Natural killer cell (primary cell): ENCODE measurements at regions not wholly inside any gene's neighbourhood (a gene's known extent, or its start where the extent isn't known, plus 50 kb on each side); places are given as distances from the start of the nearest gene placed in this dataset.

Source experiments
- ATAC-seq, 3 donors: fragments of 150-1000 bp in 2 of 3; fragments of 200-7000 bp in 1 of 3; cut with Tn5 transposase; 1 replicate in 1 of 3; 2 replicates in 2 of 3; pipeline ENCODE4 v1.10.0; 2021; ENCODE audit warnings: mild to moderate bottlenecking in 2 of 3, moderate library complexity in 2 of 3
- DNase-seq, 2 donors: peaks; one replicate each; pipeline versions ENCODE4 v3.0.0 to v3.0.0-alpha.2; 2013 to 2021; ENCODE audit warnings: mixed read lengths in 1 of 2
- H3K27ac ChIP-seq: one replicate; pipeline ENCODE4 v1.5.1; 2013; ENCODE audit warnings: mild to moderate bottlenecking, low read length
- H3K27me3 ChIP-seq: one replicate; pipeline ENCODE4 v1.6.1; 2013; ENCODE audit warnings: low read length; ENCODE audit not compliant: control insufficient read depth, insufficient read depth
- H3K36me3 ChIP-seq: one replicate; pipeline ENCODE4 v1.6.1; 2013; ENCODE audit warnings: low read length; ENCODE audit not compliant: control insufficient read depth, insufficient read depth
- H3K4me1 ChIP-seq: one replicate; pipeline ENCODE4 v1.6.1; 2013; ENCODE audit warnings: low read length; ENCODE audit not compliant: control insufficient read depth, insufficient read depth
- H3K4me3 ChIP-seq: one replicate; pipeline ENCODE4 v1.5.1; 2013; ENCODE audit warnings: low read length
- H3K9me3 ChIP-seq: one replicate; pipeline ENCODE4 v1.6.1; 2013; ENCODE audit warnings: low read length; ENCODE audit not compliant: control insufficient read depth, insufficient read depth
- H3K27ac Mint-ChIP-seq, 2 donors: one replicate each; pipeline ENCODE4 v1.8.0; 2022; ENCODE audit warnings: mild to moderate bottlenecking in 2 of 2, mixed read lengths in 2 of 2, moderate library complexity in 1 of 2
- H3K27me3 Mint-ChIP-seq, 2 donors: one replicate each; pipeline ENCODE4 v1.8.0; 2022; ENCODE audit warnings: low read depth in 2 of 2, mixed read lengths in 2 of 2
- H3K36me3 Mint-ChIP-seq: one replicate; pipeline ENCODE4 v1.8.0; 2022; ENCODE audit warnings: mixed read lengths
- H3K4me1 Mint-ChIP-seq, 2 donors: one replicate each; pipeline ENCODE4 v1.8.0; 2022; ENCODE audit warnings: mixed read lengths in 2 of 2
- H3K4me3 Mint-ChIP-seq: one replicate; pipeline ENCODE4 v1.8.0; 2022; ENCODE audit warnings: mild to moderate bottlenecking, moderate library complexity, mixed read lengths
- H3K9me3 Mint-ChIP-seq, 2 donors: one replicate each; pipeline ENCODE4 v1.8.0; 2022; ENCODE audit warnings: mixed read lengths in 2 of 2
- CTCF ChIP-seq: fragments of 200-600 bp; IDR thresholded peaks from one replicate; pipeline ENCODE4 v1.8.0; 2022; ENCODE audit warnings: antibody characterized with exemption
- whole genome bisulfite sequencing: methylation state at CpG from one replicate; pipeline ENCODE4 v1.1.7; 2013; ENCODE audit warnings: missing lambda C conversion rate; ENCODE audit not compliant: insufficient coverage; 5-methylcytosine and 5-hydroxymethylcytosine counted together
- intact Hi-C: fragments of 100-400 bp; cut with micrococcal nuclease; formaldehyde crosslinking; loops from one replicate; pipeline ENCODE4 v1.14.2; 2022

GRCh38 chr7:52249741-52250140, 785.7 kb upstream of the POM121L12 start:
- Histone ChIP-seq H3K4me3 (no peak overlapping the region), H3K9me3 (peaks cover 15% of the 10 kb centered on the region), H3K36me3 (no peaks in the 10 kb centered on the region), H3K27ac (no peak overlapping the region), H3K27me3 (no peaks in the 10 kb centered on the region), H3K4me1 (no peaks in the 10 kb centered on the region)
- Mint-ChIP-seq H3K4me1 (no peaks in the 10 kb centered on the region), H3K9me3 (peaks cover 18 to 24% of the 10 kb centered on the region in 2 donors), H3K4me3 (no peak overlapping the region), H3K27ac (no peak overlapping the region), H3K36me3 (peaks cover 11% of the 10 kb centered on the region), H3K27me3 (no peaks in the 10 kb centered on the region)
- no peak for DNase-seq
- WGBS: 84% methylated on average over 6 of the region's 6 CpGs
- no peak for TF ChIP-seq CTCF
- ATAC-seq: no peak
- intact Hi-C loops: no loop called here

GRCh38 chr7:52247518-52247917, 787.9 kb upstream of the POM121L12 start:
- Mint-ChIP-seq H3K27me3 (no peaks in the 10 kb centered on the region), H3K9me3 (peaks cover 13 to 17% of the 10 kb centered on the region in 2 donors), H3K4me1 (no peaks in the 10 kb centered on the region), H3K27ac (no peak overlapping the region), H3K36me3 (peaks cover 5% of the 10 kb centered on the region), H3K4me3 (no peak overlapping the region)
- no peak for ATAC-seq
- Histone ChIP-seq H3K27me3 (no peaks in the 10 kb centered on the region), H3K27ac (no peak overlapping the region), H3K4me1 (no peaks in the 10 kb centered on the region), H3K9me3 (peaks cover 8% of the 10 kb centered on the region), H3K4me3 (no peak overlapping the region), H3K36me3 (no peaks in the 10 kb centered on the region)
- intact Hi-C loops: no loop called here
- TF ChIP-seq CTCF: no peak
- no peak for DNase-seq
- 75% methylated on average over 1 of the region's 4 CpGs for WGBS

GRCh38 chr7:52243685-52244084, 791.7 kb upstream of the POM121L12 start:
- Mint-ChIP-seq H3K27me3 (no peaks in the 10 kb centered on the region), H3K4me1 (no peaks in the 10 kb centered on the region), H3K27ac (no peak overlapping the region), H3K9me3 (peaks cover 8 to 16% of the 10 kb centered on the region in 2 donors), H3K36me3 (no peaks in the 10 kb centered on the region), H3K4me3 (no peak overlapping the region)
- no peak overlapping the region for H3K4me3 ChIP-seq
- TF ChIP-seq CTCF: no peak
- H3K27ac ChIP-seq: no peak overlapping the region
- H3K4me1 ChIP-seq: no peaks in the 10 kb centered on the region
- WGBS: 96% methylated on average over 3 of the region's 3 CpGs
- ATAC-seq (no peak), DNase-seq (no peak)
- intact Hi-C loops: no loop called here
- H3K27me3 ChIP-seq: no peaks in the 10 kb centered on the region
- no peaks in the 10 kb centered on the region for H3K36me3 ChIP-seq
- H3K9me3 ChIP-seq: peaks cover 6% of the 10 kb centered on the region

- H3K4me3 Mint-ChIP-seq: no peak overlapping the region
- no peak for DNase-seq
- H3K9me3 Mint-ChIP-seq: peaks cover 32% of the 10 kb centered on the region in 2 donors
- Histone ChIP-seq H3K27ac (no peak overlapping the region), H3K4me1 (no peaks in the 10 kb centered on the region), H3K36me3 (no peaks in the 10 kb centered on the region), H3K4me3 (no peak overlapping the region), H3K9me3 (peaks cover 19% of the 10 kb centered on the region), H3K27me3 (no peaks in the 10 kb centered on the region)
- WGBS: 83% methylated on average over 2 of the region's 2 CpGs
- intact Hi-C loops: no loop called here
- peaks cover 26% of the 10 kb centered on the region for H3K36me3 Mint-ChIP-seq
- no peak for ATAC-seq
- no peak overlapping the region for H3K27ac Mint-ChIP-seq
- H3K4me1 Mint-ChIP-seq: no peaks in the 10 kb centered on the region
- TF ChIP-seq CTCF: no peak
- H3K27me3 Mint-ChIP-seq: no peaks in the 10 kb centered on the region
Measured at GRCh38 chr7:52233248-52233647, 802.2 kb upstream of the POM121L12 start.
